ENCODE measurements at regions not wholly inside any gene's neighbourhood (a gene's known extent, or its start where the extent isn't known, plus 50 kb on each side); places are given as distances from the start of the nearest gene placed in this dataset.

DNA sequence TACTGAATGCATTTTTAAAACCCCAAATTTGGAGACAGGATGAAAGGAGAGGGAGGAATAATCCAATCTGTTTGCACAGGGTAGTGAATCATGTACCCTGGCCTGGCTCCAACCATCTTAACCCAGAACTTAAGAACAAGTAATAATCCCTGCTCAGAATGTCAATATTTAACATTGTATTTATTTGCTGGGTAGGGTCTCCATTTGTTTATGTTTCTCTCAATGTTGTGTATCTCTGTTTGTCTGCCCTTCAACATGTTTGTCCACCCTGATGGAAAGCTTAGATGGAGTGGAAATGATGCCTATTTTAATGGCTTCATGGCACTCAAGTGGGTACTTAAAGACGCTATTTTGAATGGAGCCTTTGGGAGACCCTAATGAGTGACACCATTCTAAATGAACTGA is 54.4 kb upstream of the CDC42BPA start:
- in situ Hi-C loops (cut with MboI): no loop called here
- no peaks in the 10 kb centered on the region for H3K27me3 ChIP-seq (replicated peaks in 1 of 2; ENCODE audit: control insufficient read depth in 2 of 2, insufficient read depth in 2 of 2, low read length in 1 of 2)
- ATAC-seq (no peak), FAIRE-seq (no peak), DNase-seq (ENCODE audit: low read depth, low spot score) (no peak)
- H3K4me1 ChIP-seq (ENCODE audit: control insufficient read depth, insufficient read depth, low read length): no peaks in the 10 kb centered on the region
- H4K20me1 ChIP-seq (ENCODE audit: control insufficient read depth, insufficient read depth): no peaks in the 10 kb centered on the region
- H3K36me3 ChIP-seq (ENCODE audit: control insufficient read depth in 2 of 2, insufficient read depth in 2 of 2, low read length in 1 of 2): no peaks in the 10 kb centered on the region
- RAD21 ChIA-PET (ENCODE audit: unreplicated experiment): no interaction called here
- no peak overlapping the region for H3K9ac ChIP-seq (ENCODE audit: control insufficient read depth, insufficient read depth, low read length)
- POLR2A ChIA-PET: no interaction called here
- intact Hi-C loops (cut with micrococcal nuclease; ENCODE audit: unreplicated experiment): no loop called here
- no peaks in the 10 kb centered on the region for H3K9me3 ChIP-seq (replicated peaks; ENCODE audit: control insufficient read depth, insufficient read depth, low read length)
- CTCF ChIA-PET: no interaction called here
- BruUV-seq (replicated peaks): no TSS peak
- H3K79me2 ChIP-seq (ENCODE audit: control insufficient read depth, insufficient read depth, low read length): no peaks in the 10 kb centered on the region
- WGBS (ENCODE audit: insufficient coverage, insufficient replicate concordance, low lambda C conversion rate, missing lambda C conversion rate): 93% methylated on average over 1 of the region's 1 CpG
- no peak overlapping the region for H2AFZ ChIP-seq (ENCODE audit: control insufficient read depth, low read depth, low read length)
- H3K4me3 ChIP-seq: no peak overlapping the region
- TF ChIP-seq PKNOX1 (IDR thresholded peaks at IDR 0.05): no peak
- no peak for TF ChIP-seq RAD51 (IDR thresholded peaks at IDR 0.05)
- TF ChIP-seq YY1 (IDR thresholded peaks at IDR 0.05; ENCODE audit: low read depth, low read length): no peak
- no peak for TF ChIP-seq NFYB (IDR thresholded peaks at IDR 0.05; ENCODE audit: insufficient read depth, low read depth, low read length)
- no peak for TF ChIP-seq RELA (IDR thresholded peaks at IDR 0.05; ENCODE audit: borderline replicate concordance, partially characterized antibody)
- no peak for TF ChIP-seq RELB (IDR thresholded peaks at IDR 0.05; ENCODE audit: low read depth)
- TF ChIP-seq ASH2L (IDR thresholded peaks at IDR 0.05; ENCODE audit: borderline replicate concordance, low read depth): no peak
- no peak for TF ChIP-seq MXI1 (IDR thresholded peaks at IDR 0.05; ENCODE audit: low read depth, low read length)
- no peak for TF ChIP-seq CEBPB (IDR thresholded peaks at IDR 0.05; ENCODE audit: borderline replicate concordance in 1 of 2, low read depth in 2 of 2, low read length in 2 of 2)
- H3K27ac ChIP-seq (ENCODE audit: control insufficient read depth, insufficient read depth): no peak overlapping the region
- no peak overlapping the region for H3K4me2 ChIP-seq (ENCODE audit: control insufficient read depth, insufficient read depth)
- SMC1A ChIA-PET (ENCODE audit: uncharacterized antibody, unreplicated experiment): no interaction called here

All from GM12878 (cell line).